GM12878 (cell line): ENCODE measurements at regions not wholly inside any gene's neighbourhood (a gene's known extent, or its start where the extent isn't known, plus 50 kb on each side); places are given as distances from the start of the nearest gene placed in this dataset.

Source experiments
- ATAC-seq: fragments of 200-7000 bp; cut with Tn5 transposase; 3 replicates; pipeline ENCODE4 v1.9.1; 2020; ENCODE audit warnings: mild to moderate bottlenecking, moderate library complexity
- BruUV-seq: library from RNA; stranded (reverse); fragments of 400-500 nt; replicated peaks from 2 replicates; lab custom pipeline; 2021; lab: Mats Ljungman, UMichigan
- CTCF ChIA-PET: fragments of 300-600 bp; sonication (Branson Sonifier 250); formaldehyde crosslinking; extraction: SDS; loops from one replicate; lab custom pipeline; 2021; ENCODE audit warnings: inconsistent platforms; lab: Yijun Ruan, JAX
- POLR2A ChIA-PET: fragments of 350-600 bp; formaldehyde crosslinking; extraction: SDS; loops from one replicate; lab custom pipeline; 2021; ENCODE audit warnings: inconsistent platforms; lab: Charles Lee
- RAD21 ChIA-PET: fragments of 300-600 bp; sonication (Branson Sonifier 250); formaldehyde crosslinking; loops from one replicate; lab custom pipeline; 2023; ENCODE audit warnings: antibody characterized with exemption; ENCODE audit not compliant: unreplicated experiment; lab: Charles Lee
- SMC1A ChIA-PET: fragments of 300-600 bp; sonication (Branson Sonifier 250); formaldehyde crosslinking; loops from one replicate; lab custom pipeline; 2023; ENCODE audit not compliant: unreplicated experiment, uncharacterized antibody; lab: Charles Lee
- DNase-seq: peaks from one replicate; pipeline ENCODE4 v3.0.0-alpha.2; 2011; ENCODE audit warnings: low read depth, low spot score
- FAIRE-seq: peaks from 3 replicates; lab custom pipeline; 2011; peaks lifted over from hg19 to GRCh38; lab: Jason Lieb, UNC
- H2AFZ ChIP-seq: 2 replicates; pipeline ENCODE4 v1.6.0; 2011; ENCODE audit warnings: low read depth, low read length, control low read depth; ENCODE audit not compliant: control insufficient read depth
- H3K27ac ChIP-seq: 2 replicates; pipeline ENCODE4 v1.5.1; 2011; ENCODE audit warnings: control low read depth; ENCODE audit not compliant: control insufficient read depth, insufficient read depth
- H3K27me3 ChIP-seq, 2 experiments: replicated peaks in 1 of 2; 2 replicates each; pipeline versions ENCODE4 v1.6.0 to v1.6.1; 2011; ENCODE audit warnings: low read length in 1 of 2; ENCODE audit not compliant: control insufficient read depth in 2 of 2, insufficient read depth in 2 of 2
- H3K36me3 ChIP-seq, 2 experiments: 2 replicates each; pipeline ENCODE4 v1.5.1; 2011; ENCODE audit warnings: low read length in 1 of 2; ENCODE audit not compliant: control insufficient read depth in 2 of 2, insufficient read depth in 2 of 2
- H3K4me1 ChIP-seq: 2 replicates; pipeline ENCODE4 v1.6.1; 2011; ENCODE audit warnings: mild to moderate bottlenecking, low read length, moderate library complexity, mixed read lengths; ENCODE audit not compliant: control insufficient read depth, insufficient read depth
- H3K4me2 ChIP-seq: 2 replicates; pipeline ENCODE4 v1.6.0; 2011; ENCODE audit warnings: control low read depth; ENCODE audit not compliant: control insufficient read depth, insufficient read depth
- H3K4me3 ChIP-seq: fragments of 200-600 bp; sonication (generic); 2 replicates; pipeline ENCODE4 v1.5.1; 2016
- H3K79me2 ChIP-seq: 2 replicates; pipeline ENCODE4 v1.6.0; 2011; ENCODE audit warnings: low read length; ENCODE audit not compliant: control insufficient read depth, insufficient read depth
- H3K9ac ChIP-seq: 2 replicates; pipeline ENCODE4 v1.8.0; 2011; ENCODE audit warnings: low read length, control low read depth, mixed read lengths; ENCODE audit not compliant: control insufficient read depth, insufficient read depth
- H3K9me3 ChIP-seq: replicated peaks from 3 replicates; pipeline ENCODE4 v1.5.1; 2011; ENCODE audit warnings: mild to moderate bottlenecking, low read length; ENCODE audit not compliant: control insufficient read depth, insufficient read depth
- H4K20me1 ChIP-seq: 2 replicates; pipeline ENCODE4 v1.6.0; 2011; ENCODE audit not compliant: control insufficient read depth, insufficient read depth
- CREM ChIP-seq: IDR thresholded peaks from 2 replicates; pipeline ENCODE4 v1.6.1; 2014; ENCODE audit warnings: antibody characterized with exemption, low read depth
- ETV6 ChIP-seq, 2 experiments: fragments of 450-650 bp in 1 of 2; IDR thresholded peaks in 1 of 2; conservative IDR thresholded peaks in 1 of 2; 2 replicates each; pipeline ENCODE4 v1.6.1; 2014; ENCODE audit warnings: antibody characterized with exemption in 1 of 2, borderline replicate concordance in 1 of 2, low read depth in 1 of 2, mild to moderate bottlenecking in 1 of 2, moderate library complexity in 1 of 2
- FOXK2 ChIP-seq: fragments of 450-650 bp; IDR thresholded peaks from 2 replicates; pipeline ENCODE4 v1.6.1; 2017; ENCODE audit warnings: mild to moderate bottlenecking, moderate library complexity
- IRF5 ChIP-seq: fragments of 450-650 bp; IDR thresholded peaks from 2 replicates; pipeline ENCODE4 v1.6.1; 2017; ENCODE audit warnings: borderline replicate concordance
- MLLT1 ChIP-seq: fragments of 450-650 bp; IDR thresholded peaks from 2 replicates; pipeline ENCODE4 v1.6.1; 2016; ENCODE audit warnings: mild to moderate bottlenecking
- WGBS: methylation state at CpG from one replicate; pipeline ENCODE4 v1.1.6; 2016; ENCODE audit warnings: low lambda C conversion rate; ENCODE audit not compliant: insufficient replicate concordance, insufficient coverage; ENCODE audit errors: missing lambda C conversion rate; 5-methylcytosine and 5-hydroxymethylcytosine counted together
- in situ Hi-C: fragments of 300-500 bp; cut with MboI; formaldehyde crosslinking; loops from 9 replicates; pipeline ENCODE4 v1.14.3; 2018; ENCODE audit warnings: mixed read lengths
- intact Hi-C: fragments of 100-400 bp; cut with micrococcal nuclease; formaldehyde crosslinking; loops from one replicate; pipeline ENCODE4 v1.14.2; 2022; ENCODE audit not compliant: unreplicated experiment

- TF ChIP-seq MLLT1 = no peak
These were observed 591.3 kb downstream of the LRFN5 start (continued) for GRCh38 chr14:42198010-42198409.

- SMC1A ChIA-PET = no interaction called here
- intact Hi-C loops = no loop called here
- Histone ChIP-seq H3K36me3 (no peaks in the 10 kb centered on the region), H2AFZ (no peak overlapping the region), H4K20me1 (no peaks in the 10 kb centered on the region), H3K9me3 (no peaks in the 10 kb centered on the region), H3K4me1 (no peaks in the 10 kb centered on the region)
- POLR2A ChIA-PET = no interaction called here
- CTCF ChIA-PET = interaction anchor here (0.8 kb wide), 1 partner anchor 20 kb away, joined by 4 read pairs; no protein-coding TSS in a partner anchor
- TF ChIP-seq ETV6 (conservative IDR thresholded peaks at IDR 0.05 in 1 of 2, IDR thresholded peaks at IDR 0.05 in 1 of 2; ENCODE audit: borderline replicate concordance in 1 of 2, low read depth in 1 of 2) (no peak), IRF5 (no peak), CREM (no peak), FOXK2 (0 out of 2 replicates have a peak, but pooled peaks have one; percentile 19)
- TF ChIP-seq, all 136 proteins: peak for 1
- Histone ChIP-seq H3K4me3 (no peak overlapping the region), H3K27ac (no peak overlapping the region), H3K4me2 (no peak overlapping the region), H3K27me3 (no peaks in the 10 kb centered on the region), H3K79me2 (no peaks in the 10 kb centered on the region), H3K9ac (no peak overlapping the region)
- in situ Hi-C loops = no loop called here
- FAIRE-seq (no peak), DNase-seq (no peak), ATAC-seq (no peak)
- 16% methylated on average over 4 of the region's 4 CpGs for WGBS
- no TSS peak for BruUV-seq
- RAD21 ChIA-PET = no interaction called here
These were observed 586.3 kb downstream of the LRFN5 start for GRCh38 chr14:42192738-42193653.
